MM.1S (cell line): ENCODE measurements at regions not wholly inside any gene's neighbourhood (a gene's known extent, or its start where the extent isn't known, plus 50 kb on each side); places are given as distances from the start of the nearest gene placed in this dataset.

Experiments used
- CTCF ChIP-seq: fragments of 300-600 bp; sonication (generic); IDR thresholded peaks from 2 replicates; pipeline ENCODE4 v1.5.1; 2016; ENCODE audit warnings: antibody characterized with exemption, low read length, mixed read lengths
- EZH2 ChIP-seq: fragments of 300-600 bp; sonication (generic); optimal IDR thresholded peaks from 2 replicates; pipeline ENCODE3; 2017; ENCODE audit warnings: low read depth, mild to moderate bottlenecking, antibody characterized with exemption, low read length, mixed read lengths
- EZH2phosphoT487 ChIP-seq: fragments of 300-600 bp; sonication (generic); IDR thresholded peaks from 2 replicates; pipeline ENCODE4 v1.6.1; 2018; ENCODE audit warnings: antibody characterized with exemption, low read length

DNA sequence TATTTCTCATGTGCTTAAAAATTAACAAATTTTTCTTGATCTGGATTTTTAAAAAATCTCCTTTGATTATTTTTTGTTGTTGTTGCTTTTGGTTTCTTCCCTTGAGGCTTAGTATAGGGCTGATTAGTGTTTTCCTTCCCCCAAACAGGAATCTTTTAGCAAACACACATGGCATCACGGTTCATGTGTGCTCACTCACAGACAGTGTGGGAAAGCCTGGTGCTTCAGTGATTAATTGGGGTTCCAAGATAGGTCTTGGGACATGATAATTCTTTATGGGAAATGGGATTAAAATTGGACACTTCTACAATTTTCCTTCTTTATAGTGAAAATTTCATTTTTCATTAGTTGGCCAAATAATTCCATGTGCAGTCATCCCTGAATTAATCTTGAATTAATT lies 153.9 kb upstream of the SOX11 start:
- TF ChIP-seq CTCF (no peak), EZH2 (no peak), EZH2phosphoT487 (no peak)
